PC-3 (cell line): ENCODE measurements at regions not wholly inside any gene's neighbourhood (a gene's known extent, or its start where the extent isn't known, plus 50 kb on each side); places are given as distances from the start of the nearest gene placed in this dataset.

ENCODE experiments used
- CTCF ChIP-seq: fragments of 300-600 bp; sonication (generic); conservative IDR thresholded peaks from 2 replicates; pipeline ENCODE4 v1.5.1; 2017; ENCODE audit warnings: antibody characterized with exemption, low read depth, mild to moderate bottlenecking, low read length
- EZH2 ChIP-seq: fragments of 300-600 bp; sonication (generic); IDR thresholded peaks from one replicate; pipeline ENCODE4 v1.6.1; 2017; ENCODE audit warnings: antibody characterized with exemption, mild to moderate bottlenecking, low read length; ENCODE audit not compliant: unreplicated experiment

- TF ChIP-seq CTCF (no peak), EZH2 (no peak)
These were observed 258.8 kb downstream of the ASMT start for GRCh38 chrX:1873671-1874070.
